DMS 273 treated with DMSO at 0.1 percent for 48 hours (cell line): ENCODE measurements at regions not wholly inside any gene's neighbourhood (a gene's known extent, or its start where the extent isn't known, plus 50 kb on each side); places are given as distances from the start of the nearest gene placed in this dataset.

Source experiments
- DNase-seq: peaks from one replicate; lab custom pipeline; 2025; lab: John Stamatoyannopoulos, UW

- DNase-seq: no peak
Observed at GRCh38 chr13:66071029-66071428, 1159.1 kb downstream of the PCDH9 start.

DNA sequence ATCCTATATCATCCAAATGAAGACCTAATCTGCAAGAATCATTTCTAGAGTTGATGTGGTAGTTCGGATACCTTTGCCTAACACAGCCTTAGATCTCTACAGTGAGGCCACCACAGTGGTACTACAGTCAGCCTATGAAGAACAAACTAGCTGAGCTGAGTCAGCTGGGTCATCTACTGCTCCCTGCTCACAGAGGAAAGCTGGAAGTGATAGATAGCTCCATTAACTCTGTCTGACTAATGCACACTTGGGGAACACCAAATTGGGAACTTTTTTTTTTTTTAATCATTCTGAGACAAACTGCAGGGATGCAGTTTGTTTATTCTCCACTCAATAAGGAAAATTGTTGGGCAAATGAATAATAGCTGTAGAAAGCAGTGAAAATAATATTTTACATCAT is 1160.6 kb downstream of the PCDH9 start:
- DNase-seq: no peak

GRCh38 chr13:66068683-66069082 is 1161.5 kb downstream of the PCDH9 start:
- DNase-seq: no peak

DNA sequence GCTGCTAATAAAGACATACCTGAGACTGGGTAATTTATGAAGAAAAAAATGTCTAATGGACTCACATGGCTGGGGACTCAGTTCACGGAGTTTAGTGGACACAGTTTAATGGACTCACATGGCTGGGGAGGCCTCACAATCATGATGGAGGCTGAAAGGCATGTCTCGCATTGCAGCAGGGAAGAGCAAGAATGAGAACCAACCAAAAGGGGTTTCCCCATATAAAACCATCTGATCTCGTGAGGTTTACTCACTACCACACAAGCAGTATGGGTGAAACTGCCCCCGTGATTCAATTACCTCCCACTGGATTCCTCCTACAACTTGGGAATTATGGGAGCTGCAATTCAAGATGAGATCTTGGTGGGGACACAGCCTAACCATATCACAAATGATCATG is 1181.2 kb downstream of the PCDH9 start:
- no peak for DNase-seq

DNA sequence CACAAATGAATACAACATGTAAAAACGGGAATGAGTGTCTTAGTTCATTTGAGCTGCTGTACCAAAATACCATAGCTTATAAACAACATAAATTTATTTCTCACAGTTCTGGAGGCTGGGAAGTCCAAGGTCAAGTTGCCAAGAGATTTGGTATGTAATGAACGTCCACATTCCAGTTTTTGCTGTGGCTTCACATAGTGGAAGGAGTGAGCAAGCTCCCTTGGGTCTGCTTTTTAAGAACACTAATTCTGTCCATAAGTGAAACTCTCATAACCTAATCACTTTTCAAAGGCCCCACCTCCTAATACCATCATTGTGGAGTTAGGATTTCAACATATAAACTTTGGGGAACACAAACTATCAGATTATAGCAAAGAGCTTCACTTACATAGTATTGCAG is 1189.6 kb downstream of the PCDH9 start:
- no peak for DNase-seq

DNA sequence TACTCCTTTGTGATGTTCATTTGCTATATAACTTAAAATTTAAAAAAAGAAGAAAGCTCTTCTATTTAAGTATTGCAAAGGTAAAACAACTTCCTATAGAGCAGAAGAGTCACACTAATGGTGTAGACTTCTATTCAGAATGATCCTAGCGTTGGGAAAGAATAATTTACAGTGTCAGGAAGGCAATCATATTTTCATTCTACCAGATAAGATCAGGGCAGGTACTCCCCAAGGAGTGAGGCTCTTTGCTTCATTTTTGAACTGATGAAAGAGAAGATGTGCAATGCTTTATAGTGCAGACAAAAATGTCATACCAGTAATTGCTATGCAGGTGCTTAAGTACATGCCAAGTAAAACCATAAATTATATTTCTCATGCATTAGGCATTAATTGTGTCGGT is 1193.0 kb downstream of the PCDH9 start:
- no peak for DNase-seq

- no peak for DNase-seq
Observed at GRCh38 chr13:66036636-66037035, 1193.5 kb downstream of the PCDH9 start.

DNA sequence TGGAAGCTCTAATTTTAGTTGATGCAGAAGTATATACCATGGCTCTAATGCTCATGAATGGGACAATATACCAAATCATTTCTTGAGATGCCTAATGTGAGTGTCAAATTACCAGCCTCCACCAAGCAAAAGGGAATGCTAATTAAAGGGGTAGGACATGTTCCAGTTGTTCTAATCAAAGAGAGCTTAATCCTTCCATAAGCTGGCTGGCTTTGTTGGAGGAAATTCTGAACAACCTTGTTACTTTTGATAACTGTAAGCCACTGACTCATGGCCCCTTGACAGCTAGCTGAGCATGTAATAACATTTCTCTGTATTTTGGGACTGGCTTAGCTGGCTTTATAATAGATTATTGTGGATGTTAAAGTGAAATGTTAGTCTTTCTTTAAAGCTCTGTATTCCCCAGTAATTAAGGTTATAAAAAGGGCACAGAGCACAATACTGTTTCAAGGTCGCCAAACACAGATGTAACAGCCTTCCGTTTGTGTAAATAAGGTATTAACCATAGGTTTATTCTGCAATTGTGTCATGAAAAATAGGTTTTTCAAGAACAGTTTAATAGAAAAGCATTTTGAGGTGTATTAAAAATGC is 1194.0 kb downstream of the PCDH9 start:
- no peak for DNase-seq

GRCh38 chr13:66033924-66034323 is 1196.2 kb downstream of the PCDH9 start:
- no peak for DNase-seq

GRCh38 chr13:66021846-66022245 is 1208.3 kb downstream of the PCDH9 start:
- no peak for DNase-seq

GRCh38 chr13:66014771-66015170 is 1215.4 kb downstream of the PCDH9 start:
- no peak for DNase-seq

- DNase-seq: no peak
Observed at GRCh38 chr13:66009241-66009640, 1220.9 kb downstream of the PCDH9 start.

- no peak for DNase-seq
Observed at GRCh38 chr13:66003558-66003957, 1226.6 kb downstream of the PCDH9 start.

DNA sequence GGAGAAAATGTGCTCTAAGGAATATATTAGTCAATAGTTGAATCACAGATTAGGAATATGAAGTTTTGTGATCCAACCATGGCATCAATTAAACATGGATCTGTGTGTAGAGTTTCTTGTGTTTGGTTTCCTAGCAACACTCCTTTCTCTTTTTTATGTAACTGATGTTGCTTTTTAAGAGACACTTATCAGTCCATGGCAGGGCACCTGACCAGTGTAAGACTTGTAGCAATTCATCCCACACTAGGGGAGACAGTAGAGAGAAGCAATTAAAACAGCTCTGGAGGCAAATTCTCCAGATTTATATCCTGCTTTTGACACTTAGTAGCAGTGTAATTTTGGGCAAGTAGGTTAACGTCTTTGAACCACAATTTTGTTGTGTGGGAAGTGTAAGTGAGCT is 1229.0 kb downstream of the PCDH9 start:
- no peak for DNase-seq

DNA sequence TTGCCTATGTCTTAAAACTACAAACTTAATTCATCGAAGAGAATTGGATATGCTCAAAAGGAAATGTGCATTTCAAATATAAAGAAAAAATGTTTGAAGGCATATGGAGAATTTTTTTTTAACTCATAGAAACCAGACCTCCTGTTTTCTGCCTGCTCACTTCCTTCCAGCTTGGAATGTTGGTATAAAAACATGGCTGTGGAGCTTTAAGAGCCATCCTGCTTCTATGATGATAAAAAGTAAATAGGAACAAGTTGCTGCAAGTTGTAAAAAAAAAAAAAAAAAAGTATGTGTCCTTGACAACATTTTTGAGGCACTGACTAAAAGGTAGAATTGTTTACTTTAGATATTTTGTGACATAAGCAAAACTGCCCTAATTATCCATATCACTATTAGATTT is 1230.7 kb downstream of the PCDH9 start:
- DNase-seq: no peak

DNA sequence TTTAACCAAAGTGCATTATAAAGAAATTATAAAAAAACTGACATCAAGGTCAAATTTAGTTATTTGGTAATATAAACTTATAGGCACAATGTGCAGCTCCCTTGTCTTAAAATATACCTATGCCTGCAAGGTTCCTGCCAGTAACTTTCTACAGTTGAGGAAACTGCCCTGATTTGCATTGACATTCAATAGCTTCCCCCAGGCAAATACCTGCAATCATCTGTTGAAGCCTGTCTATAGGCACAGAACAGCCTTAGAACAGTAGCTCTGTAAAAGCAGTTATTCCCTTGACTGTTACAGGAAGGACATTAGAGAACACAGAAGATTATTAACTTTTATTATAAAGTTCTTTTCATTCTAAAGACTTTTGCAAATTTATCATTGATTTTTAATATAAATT is 1239.5 kb downstream of the PCDH9 start:
- no peak for DNase-seq

GRCh38 chr13:65985612-65986011 is 1244.5 kb downstream of the PCDH9 start:
- no peak for DNase-seq

DNA sequence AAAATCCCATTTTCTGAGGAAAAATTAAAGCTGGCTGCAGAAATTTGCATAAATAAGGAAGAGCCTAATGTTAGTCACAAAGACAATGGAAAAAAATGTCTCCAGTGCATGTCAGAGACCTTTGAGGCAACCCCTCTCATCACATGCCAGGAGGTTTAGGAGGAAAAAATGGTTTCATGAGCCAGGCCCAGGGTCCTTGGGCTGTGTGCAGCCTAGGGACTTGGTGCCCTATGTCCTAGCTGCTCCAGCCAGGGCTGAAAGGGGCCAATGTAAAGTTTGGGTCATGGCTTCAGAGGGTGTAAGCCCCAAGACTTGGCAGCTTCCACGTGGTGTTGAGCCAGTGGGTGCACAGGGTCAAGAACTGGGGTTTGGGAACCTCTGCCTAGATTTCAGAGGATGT is 1252.6 kb downstream of the PCDH9 start:
- no peak for DNase-seq

DNA sequence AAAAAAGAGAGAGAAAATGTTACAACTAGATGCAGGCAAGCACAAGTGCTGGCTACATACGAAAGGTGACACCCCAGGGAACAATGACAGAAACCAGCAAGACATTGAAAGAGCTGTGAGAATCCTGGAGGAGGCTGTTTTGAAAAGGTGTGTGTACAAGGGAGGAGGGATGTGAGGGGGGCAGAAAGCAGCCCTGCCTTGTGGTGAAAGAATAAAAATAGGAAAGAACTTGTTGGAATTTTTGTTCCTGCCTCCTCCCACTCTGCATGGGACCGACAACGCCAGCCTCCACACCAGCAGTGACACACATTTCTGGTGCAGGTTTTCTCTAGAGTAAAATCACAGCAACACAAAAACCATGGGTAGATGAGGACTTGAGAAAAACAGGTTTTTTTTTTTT is 1258.6 kb downstream of the PCDH9 start:
- no peak for DNase-seq

DNA sequence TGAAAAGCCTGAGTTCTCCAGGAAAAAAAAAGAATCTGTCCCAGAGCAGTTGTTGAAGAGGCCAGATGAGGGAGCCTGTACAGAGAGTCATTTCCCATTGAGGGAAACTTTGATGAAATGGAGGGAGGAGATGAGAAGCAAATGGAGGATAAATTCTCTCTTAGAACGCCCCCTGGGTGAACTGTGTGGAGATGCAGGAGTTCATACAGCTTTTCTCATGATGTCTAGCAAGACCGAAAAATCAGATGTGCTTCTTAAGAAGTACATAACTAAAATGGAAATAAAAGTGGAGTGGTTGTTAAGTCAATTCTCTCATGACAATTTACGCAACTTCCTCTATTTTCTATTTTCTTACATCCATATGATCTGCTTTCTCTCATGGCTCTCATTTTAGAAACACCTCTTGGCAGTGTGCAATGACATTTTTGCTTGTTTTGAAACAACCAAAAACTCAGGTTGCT is 1263.1 kb downstream of the PCDH9 start:
- DNase-seq: peak; percentile 10

DNA sequence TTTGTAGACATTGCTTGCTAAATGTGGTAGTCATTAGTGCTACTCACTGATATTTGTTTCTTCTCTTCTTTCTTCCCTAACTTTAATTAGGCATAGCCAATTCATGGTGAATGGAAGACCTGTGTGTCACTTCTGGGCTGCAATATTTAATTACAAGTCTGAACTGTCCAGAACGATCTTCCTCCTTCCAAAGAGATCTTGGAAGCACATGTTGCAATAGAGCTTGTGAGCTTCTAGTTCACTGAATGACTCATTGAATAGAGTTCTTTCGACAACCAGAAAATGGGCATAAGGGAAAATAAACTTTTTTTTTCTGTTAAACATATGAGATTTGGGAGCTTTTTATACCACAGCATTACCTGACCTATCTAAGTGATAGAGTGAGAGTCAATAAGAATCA is 1264.6 kb downstream of the PCDH9 start:
- DNase-seq: no peak

GRCh38 chr13:65964672-65965071 is 1265.5 kb downstream of the PCDH9 start:
- DNase-seq: no peak

GRCh38 chr13:65959305-65959704 is 1270.8 kb downstream of the PCDH9 start:
- DNase-seq: no peak

- DNase-seq: no peak
Observed at GRCh38 chr13:65946387-65946786, 1283.7 kb downstream of the PCDH9 start.

DNA sequence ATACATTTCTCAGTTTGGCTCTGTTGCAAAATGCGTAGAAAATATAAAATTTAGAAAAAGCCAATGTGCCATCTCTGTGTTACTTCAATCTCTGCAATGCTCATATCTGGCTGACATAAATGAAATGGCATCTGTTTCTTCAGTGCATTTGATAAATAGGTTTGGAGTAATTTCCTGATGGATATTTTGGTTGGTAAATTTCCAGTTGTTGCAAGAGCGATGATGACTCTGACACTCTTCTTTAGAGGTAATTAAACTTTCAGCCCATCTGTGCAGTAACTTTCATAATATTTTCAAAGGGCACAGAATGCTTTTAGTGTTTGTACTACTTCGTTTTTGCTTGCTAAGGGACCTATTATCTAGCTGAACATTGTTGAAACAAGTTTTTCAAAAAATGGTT is 1286.4 kb downstream of the PCDH9 start:
- DNase-seq: peak; percentile 40
